Aorta (tissue), 5 donors: ENCODE measurements at regions not wholly inside any gene's neighbourhood (a gene's known extent, or its start where the extent isn't known, plus 50 kb on each side); places are given as distances from the start of the nearest gene placed in this dataset.

Experiments used
- ATAC-seq: fragments of 200-7000 bp; cut with Tn5 transposase; one replicate; pipeline ENCODE4 v1.9.1; 2022; ENCODE audit warnings: moderate library complexity; ENCODE audit not compliant: low FRiP score
- DNase-seq, 2 donors: peaks; one replicate each; pipeline ENCODE4 v3.0.0-alpha.2; 2020
- H3K27ac ChIP-seq, 2 donors: one replicate each; pipeline ENCODE4 v1.5.1; 2013; ENCODE audit warnings: low read length in 2 of 2, mild to moderate bottlenecking in 2 of 2, moderate library complexity in 2 of 2, control low read depth in 1 of 2, inconsistent platforms in 1 of 2, low read depth in 1 of 2
- H3K27me3 ChIP-seq, 2 donors: one replicate each; pipeline ENCODE4 v1.6.1; 2013; ENCODE audit warnings: control low read depth in 1 of 2, low read length in 1 of 2, mild to moderate bottlenecking in 1 of 2, moderate library complexity in 1 of 2; ENCODE audit not compliant: insufficient read depth in 2 of 2, control insufficient read depth in 1 of 2
- H3K36me3 ChIP-seq, 2 donors: one replicate each; pipeline ENCODE4 v1.6.1; 2013; ENCODE audit warnings: control low read depth in 1 of 2, low read length in 1 of 2, mild to moderate bottlenecking in 1 of 2; ENCODE audit not compliant: insufficient read depth in 2 of 2, control insufficient read depth in 1 of 2
- H3K4me1 ChIP-seq, 2 donors: one replicate each; pipeline ENCODE4 v1.6.1; 2013; ENCODE audit warnings: low read length in 2 of 2, control low read depth in 1 of 2, mild to moderate bottlenecking in 1 of 2, moderate library complexity in 1 of 2; ENCODE audit not compliant: insufficient read depth in 2 of 2, control insufficient read depth in 1 of 2
- H3K4me3 ChIP-seq, 2 donors: one replicate each; pipeline ENCODE4 v1.5.1; 2013; ENCODE audit warnings: low read length in 2 of 2, control low read depth in 1 of 2, mild to moderate bottlenecking in 1 of 2
- H3K9me3 ChIP-seq: one replicate; pipeline ENCODE4 v1.6.1; 2013; ENCODE audit warnings: mild to moderate bottlenecking, low read length; ENCODE audit not compliant: control insufficient read depth
- WGBS, 2 donors: extraction: QIAGEN DNeasy Blood & Tissue Kit; methylation state at CpG; one replicate each; pipeline ENCODE4 v1.1.7; 2013; 5-methylcytosine and 5-hydroxymethylcytosine counted together
- intact Hi-C, 2 donors: fragments of 100-400 bp; cut with DNase I; formaldehyde crosslinking; loops; one replicate each; pipeline versions ENCODE4 v1.14.2 to v1.15.0; 2022
- donor health status: healthy with polysubstance abuse.
- donor health status: Bipolar disorder and iron deficiency.
- donor health status: DM: no; HTN: no; CAD: no.
- donor health status: DM: no; HTN: no; CAD: no.
- donor health status: DM: yes; HTN: yes; CAD: no.

DNA sequence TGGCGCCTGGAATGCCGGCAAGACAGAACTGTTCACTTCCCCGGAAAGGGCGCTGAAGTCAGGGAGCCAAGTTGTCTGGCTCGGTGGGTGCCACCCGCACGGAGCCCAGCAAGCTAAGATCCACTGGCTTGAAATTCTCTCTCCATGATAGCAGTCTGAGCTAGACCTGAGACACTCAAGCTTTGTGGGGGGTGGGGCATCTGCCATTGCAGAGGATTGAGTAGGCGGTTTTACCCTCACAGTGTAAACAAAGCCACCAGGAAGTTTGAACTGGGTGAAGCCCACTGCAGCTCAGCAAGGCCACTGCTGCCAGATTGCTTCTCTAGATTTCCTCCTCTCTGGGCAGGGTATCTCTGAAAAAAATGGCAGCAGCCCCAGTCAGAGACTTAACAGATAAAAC, 277.4 kb downstream of the SLCO4C1 start:
- Histone ChIP-seq H3K9me3 (no peaks in the 10 kb centered on the region), H3K27ac (no peak overlapping the region), H3K4me3 (no peak overlapping the region), H3K36me3 (no peaks in the 10 kb centered on the region), H3K27me3 (no peaks in the 10 kb centered on the region), H3K4me1 (no peaks in the 10 kb centered on the region)
- intact Hi-C loops, result no loop called here
- DNase-seq, result no peak
- WGBS, 2 donors, result 82 to 86% methylated on average over 8 of the region's 8 CpGs
- ATAC-seq, result no peak

- Histone ChIP-seq H3K27ac (no peak overlapping the region), H3K4me3 (no peak overlapping the region), H3K36me3 (no peaks in the 10 kb centered on the region), H3K9me3 (no peaks in the 10 kb centered on the region), H3K4me1 (no peaks in the 10 kb centered on the region), H3K27me3 (no peaks in the 10 kb centered on the region)
- WGBS, 2 donors, result 71 to 72% methylated on average over 7 of the region's 7 CpGs
- intact Hi-C loops, result no loop called here
- peak in 1 of 2 donors; percentile 29 for DNase-seq
- ATAC-seq, result no peak
Measured at GRCh38 chr5:102018279-102018678, 277.8 kb downstream of the SLCO4C1 start.

GRCh38 chr5:102014371-102014770, 281.7 kb downstream of the SLCO4C1 start:
- DNase-seq, result no peak
- Histone ChIP-seq H3K27me3 (no peaks in the 10 kb centered on the region), H3K9me3 (no peaks in the 10 kb centered on the region), H3K36me3 (no peaks in the 10 kb centered on the region), H3K4me3 (no peak overlapping the region), H3K4me1 (no peaks in the 10 kb centered on the region), H3K27ac (no peak overlapping the region)
- intact Hi-C loops, result no loop called here
- 82 to 85% methylated on average over 1 of the region's 1 CpG for WGBS, 2 donors
- ATAC-seq, result no peak

DNA sequence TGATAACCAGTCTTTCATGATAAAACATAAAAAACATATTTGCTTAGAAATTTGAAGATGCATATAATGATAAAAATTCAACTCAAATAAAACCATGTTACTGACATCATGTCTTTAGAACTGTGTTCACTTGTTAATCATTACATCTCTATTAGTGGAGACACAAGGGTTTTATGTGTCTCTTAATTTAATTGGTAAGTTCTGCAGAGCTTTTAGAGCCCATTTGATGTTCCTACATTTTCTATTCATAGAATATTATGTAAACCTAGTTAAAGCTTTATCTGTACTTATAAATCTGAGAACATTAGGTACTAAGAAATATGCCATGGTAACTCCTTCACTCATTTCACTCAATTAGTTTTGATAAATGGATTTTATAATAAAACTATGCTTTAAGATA, 285.4 kb downstream of the SLCO4C1 start:
- Histone ChIP-seq H3K27me3 (no peaks in the 10 kb centered on the region), H3K4me1 (no peaks in the 10 kb centered on the region), H3K4me3 (no peak overlapping the region), H3K27ac (no peak overlapping the region), H3K36me3 (no peaks in the 10 kb centered on the region), H3K9me3 (no peaks in the 10 kb centered on the region)
- DNase-seq, result no peak
- intact Hi-C loops, result no loop called here
- no peak for ATAC-seq

- H3K36me3 ChIP-seq, result no peaks in the 10 kb centered on the region
- intact Hi-C loops, result no loop called here
- ATAC-seq, result no peak
- no peaks in the 10 kb centered on the region for H3K9me3 ChIP-seq
- no peaks in the 10 kb centered on the region for H3K4me1 ChIP-seq
- H3K4me3 ChIP-seq, result no peak overlapping the region
- 87 to 96% methylated on average over 1 of the region's 1 CpG for WGBS, 2 donors
- no peak overlapping the region for H3K27ac ChIP-seq
- no peak for DNase-seq
- no peaks in the 10 kb centered on the region for H3K27me3 ChIP-seq
Measured at GRCh38 chr5:101997235-101997634, 298.8 kb downstream of the SLCO4C1 start.

GRCh38 chr5:101995585-101995984, 300.5 kb downstream of the SLCO4C1 start:
- DNase-seq, result no peak
- H3K36me3 ChIP-seq, result no peaks in the 10 kb centered on the region
- H3K4me1 ChIP-seq, result no peaks in the 10 kb centered on the region
- H3K9me3 ChIP-seq, result no peaks in the 10 kb centered on the region
- no peak for ATAC-seq
- intact Hi-C loops, result no loop called here
- no peak overlapping the region for H3K4me3 ChIP-seq
- no peak overlapping the region for H3K27ac ChIP-seq
- WGBS, 2 donors, result 68 to 77% methylated on average over 2 of the region's 2 CpGs
- H3K27me3 ChIP-seq, result no peaks in the 10 kb centered on the region

DNA sequence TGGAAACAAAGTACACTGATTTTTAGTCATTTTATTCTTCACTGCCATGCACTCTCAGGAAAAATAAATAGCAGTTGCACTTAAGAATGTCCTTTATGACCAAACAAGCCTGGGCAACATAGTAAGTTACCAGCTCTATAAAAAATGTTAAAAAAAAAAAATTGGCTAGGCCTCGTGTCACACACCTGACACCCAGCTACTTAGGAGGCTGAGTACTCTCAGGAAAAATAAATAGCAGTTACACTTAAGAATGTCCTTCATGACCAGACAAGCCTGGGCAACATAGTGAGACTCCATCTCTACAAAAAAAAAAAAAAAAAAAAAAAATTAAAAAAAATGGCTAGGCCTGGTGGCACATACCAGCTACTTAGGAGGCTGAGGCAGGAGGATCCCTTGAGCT, 304.6 kb downstream of the SLCO4C1 start:
- no peaks in the 10 kb centered on the region for H3K9me3 ChIP-seq
- no peak for ATAC-seq
- no peak overlapping the region for H3K27ac ChIP-seq
- 81 to 85% methylated on average over 1 of the region's 1 CpG for WGBS, 2 donors
- no peaks in the 10 kb centered on the region for H3K36me3 ChIP-seq
- H3K4me3 ChIP-seq, result no peak overlapping the region
- no peaks in the 10 kb centered on the region for H3K4me1 ChIP-seq
- no peak for DNase-seq
- intact Hi-C loops, result no loop called here
- no peaks in the 10 kb centered on the region for H3K27me3 ChIP-seq

DNA sequence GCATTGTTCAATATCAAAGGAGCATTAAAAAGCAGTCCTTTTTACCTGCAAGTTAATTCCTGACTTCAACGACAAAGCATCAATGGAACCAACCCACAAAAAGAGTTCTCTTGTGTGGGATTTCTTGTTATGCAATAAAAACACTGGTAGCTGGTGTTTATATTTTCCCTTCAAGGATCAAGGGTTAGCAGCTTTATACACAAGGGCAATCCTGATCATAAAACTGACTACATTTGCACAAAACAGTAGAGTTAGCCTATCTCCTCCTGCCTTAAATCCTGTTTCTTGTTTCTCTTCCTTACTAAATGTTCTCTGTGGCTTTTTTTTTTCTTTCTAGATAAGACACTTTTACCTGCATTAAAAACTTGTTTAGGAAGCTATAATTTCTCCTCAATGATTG, 306.4 kb downstream of the SLCO4C1 start:
- no peaks in the 10 kb centered on the region for H3K27me3 ChIP-seq
- no peaks in the 10 kb centered on the region for H3K36me3 ChIP-seq
- no peak overlapping the region for H3K27ac ChIP-seq
- intact Hi-C loops, result no loop called here
- H3K4me1 ChIP-seq, result no peaks in the 10 kb centered on the region
- DNase-seq, result no peak
- H3K4me3 ChIP-seq, result no peak overlapping the region
- 83 to 87% methylated on average over 1 of the region's 1 CpG for WGBS, 2 donors
- no peaks in the 10 kb centered on the region for H3K9me3 ChIP-seq
- no peak for ATAC-seq

DNA sequence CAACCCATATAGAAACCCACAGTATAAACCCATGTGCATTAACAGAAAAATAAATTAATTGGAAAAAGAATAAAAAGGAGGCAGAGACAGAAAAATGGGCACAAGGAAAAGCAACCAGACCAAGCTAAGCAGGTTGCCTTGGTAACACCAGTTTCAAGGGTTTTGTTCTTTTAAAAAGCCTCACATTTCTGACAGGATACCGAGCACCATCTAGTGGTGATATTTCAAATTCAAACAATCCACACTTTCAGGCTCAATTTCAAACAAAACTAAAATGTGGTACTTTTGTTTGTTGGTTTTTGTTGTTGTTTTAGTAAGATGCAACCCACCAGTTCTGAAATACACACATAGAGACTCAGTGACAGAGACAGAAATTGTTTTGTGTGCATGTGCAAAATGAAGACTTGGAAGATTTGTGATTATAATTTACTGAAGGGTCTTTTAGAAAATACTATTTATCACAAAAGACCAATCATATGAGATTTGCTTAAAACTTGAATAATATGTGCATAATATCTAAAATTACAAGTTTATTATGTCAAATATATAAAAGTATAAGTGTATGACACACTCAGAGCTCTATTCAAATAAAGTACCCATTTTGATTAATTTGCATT, 318.2 kb downstream of the SLCO4C1 start:
- no peak for DNase-seq
- Histone ChIP-seq H3K27me3 (no peaks in the 10 kb centered on the region), H3K36me3 (no peaks in the 10 kb centered on the region), H3K9me3 (no peaks in the 10 kb centered on the region), H3K27ac (no peak overlapping the region), H3K4me3 (no peak overlapping the region), H3K4me1 (no peaks in the 10 kb centered on the region)
- WGBS, 2 donors, result 0 to 1% methylated on average over 1 of the region's 1 CpG
- no peak for ATAC-seq
- intact Hi-C loops, result loop anchor here in 1 of 2 donors (5.0 to 10.0 kb wide), 2 partner anchors 301 to 553 kb away; no protein-coding TSS in a partner anchor
